Transverse colon (tissue), 4 donors: ENCODE measurements at regions not wholly inside any gene's neighbourhood (a gene's known extent, or its start where the extent isn't known, plus 50 kb on each side); places are given as distances from the start of the nearest gene placed in this dataset.

ENCODE experiments used
- EP300 ChIP-seq: sonication (generic); formaldehyde crosslinking; IDR thresholded peaks from one replicate; pipeline ENCODE4 v1.6.1; 2017; ENCODE audit warnings: antibody characterized with exemption, low read depth
- POLR2A ChIP-seq: fragments of 450-650 bp; IDR thresholded peaks from one replicate; pipeline ENCODE4 v1.6.1; 2016; ENCODE audit warnings: antibody characterized with exemption, mild to moderate bottlenecking, moderate library complexity
- POLR2AphosphoS5 ChIP-seq, 3 donors: sonication (generic); formaldehyde crosslinking; IDR thresholded peaks; one replicate each; pipeline ENCODE4 v1.6.1; 2016; ENCODE audit warnings: antibody characterized with exemption in 3 of 3
- TF ChIP-seq, protein P1 (sequence below), 5 experiments: fragments of 200-600 bp in 3 of 5; fragments of 450-650 bp in 2 of 5; sonication (generic) in 3 of 5; IDR thresholded peaks; 1 replicate in 2 of 5; 2 replicates in 3 of 5; pipeline ENCODE4 v1.5.1; 2016 to 2017; ENCODE audit warnings: antibody characterized with exemption in 5 of 5, inconsistent platforms in 3 of 5, mild to moderate bottlenecking in 2 of 5, moderate library complexity in 1 of 5

DNA sequence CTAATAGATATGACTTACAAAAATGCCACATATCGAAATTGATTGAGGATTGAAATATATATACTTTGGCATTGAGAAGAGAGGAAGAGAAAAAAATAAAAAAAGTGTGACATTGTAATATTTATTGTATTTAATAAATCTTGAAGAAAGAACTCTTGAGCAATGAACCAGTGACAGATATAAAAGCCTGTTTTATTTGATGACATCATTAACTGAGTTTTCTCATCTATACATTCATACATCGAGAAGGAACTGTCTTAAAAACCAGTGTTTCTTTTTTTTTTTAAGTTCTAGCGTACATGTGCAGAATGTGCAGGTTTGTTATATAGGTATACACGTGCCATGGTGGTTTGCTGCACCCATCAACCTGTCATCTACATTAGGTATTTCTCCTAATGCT lies 368.2 kb downstream of the SNAPC1 start:
- TF ChIP-seq, protein P1, sequence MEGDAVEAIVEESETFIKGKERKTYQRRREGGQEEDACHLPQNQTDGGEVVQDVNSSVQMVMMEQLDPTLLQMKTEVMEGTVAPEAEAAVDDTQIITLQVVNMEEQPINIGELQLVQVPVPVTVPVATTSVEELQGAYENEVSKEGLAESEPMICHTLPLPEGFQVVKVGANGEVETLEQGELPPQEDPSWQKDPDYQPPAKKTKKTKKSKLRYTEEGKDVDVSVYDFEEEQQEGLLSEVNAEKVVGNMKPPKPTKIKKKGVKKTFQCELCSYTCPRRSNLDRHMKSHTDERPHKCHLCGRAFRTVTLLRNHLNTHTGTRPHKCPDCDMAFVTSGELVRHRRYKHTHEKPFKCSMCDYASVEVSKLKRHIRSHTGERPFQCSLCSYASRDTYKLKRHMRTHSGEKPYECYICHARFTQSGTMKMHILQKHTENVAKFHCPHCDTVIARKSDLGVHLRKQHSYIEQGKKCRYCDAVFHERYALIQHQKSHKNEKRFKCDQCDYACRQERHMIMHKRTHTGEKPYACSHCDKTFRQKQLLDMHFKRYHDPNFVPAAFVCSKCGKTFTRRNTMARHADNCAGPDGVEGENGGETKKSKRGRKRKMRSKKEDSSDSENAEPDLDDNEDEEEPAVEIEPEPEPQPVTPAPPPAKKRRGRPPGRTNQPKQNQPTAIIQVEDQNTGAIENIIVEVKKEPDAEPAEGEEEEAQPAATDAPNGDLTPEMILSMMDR (IDR thresholded peaks at IDR 0.05): no peak
- TF ChIP-seq POLR2A (no peak), EP300 (no peak), POLR2AphosphoS5 (IDR thresholded peaks at IDR 0.05) (no peak)
